Choroid plexus epithelial cell (primary cell): ENCODE measurements at regions not wholly inside any gene's neighbourhood (a gene's known extent, or its start where the extent isn't known, plus 50 kb on each side); places are given as distances from the start of the nearest gene placed in this dataset.

Source experiments
- DNase-seq: peaks from one replicate; pipeline ENCODE4 v3.0.0-alpha.2; 2010; ENCODE audit warnings: low read depth
- H3K4me3 ChIP-seq: 2 replicates; pipeline ENCODE4 v1.5.1; 2011; ENCODE audit warnings: low read depth, mild to moderate bottlenecking, control low read depth, low read length, moderate library complexity
- CTCF ChIP-seq: conservative IDR thresholded peaks from 2 replicates; pipeline ENCODE4 v1.5.1; 2011; ENCODE audit warnings: low read depth, mild to moderate bottlenecking, control low read depth, inconsistent platforms, low read length, moderate library complexity

DNA sequence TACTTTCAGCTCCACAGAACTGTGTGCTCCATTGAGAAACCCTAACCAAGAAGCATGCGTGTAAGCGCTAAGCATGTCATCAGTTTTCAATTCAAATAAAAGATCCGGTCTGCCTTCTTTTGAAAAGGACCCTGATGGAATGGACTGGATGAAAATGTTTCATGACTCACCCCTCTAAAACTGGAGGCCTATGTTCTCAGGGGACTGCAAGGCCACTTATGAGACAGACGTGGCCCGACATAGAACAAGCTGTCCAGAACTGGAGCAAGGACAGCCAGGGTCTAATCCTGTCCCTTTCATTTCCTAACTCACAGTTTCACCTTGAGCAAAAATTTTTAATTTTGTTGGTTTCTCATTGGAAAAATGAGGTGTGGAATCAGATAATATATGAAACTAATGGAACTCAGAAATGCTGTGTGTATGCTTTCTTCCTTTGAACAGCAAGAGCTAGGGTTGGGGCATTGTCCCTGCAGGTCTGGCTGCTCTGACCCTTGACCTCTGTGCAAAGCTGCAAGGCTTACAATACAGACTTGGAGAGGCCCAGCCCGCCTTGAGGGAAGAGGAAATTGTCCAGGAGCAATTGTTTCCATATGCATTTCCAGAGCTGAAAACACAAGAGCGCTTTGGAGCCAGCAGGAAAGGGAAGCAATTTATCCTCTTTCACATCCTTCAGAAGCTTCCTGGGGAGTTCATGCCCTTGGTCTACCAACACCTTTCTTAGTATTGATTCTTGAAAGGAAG lies 553.4 kb upstream of the KLF12 start:
- no peak for TF ChIP-seq CTCF
- no peak for DNase-seq
- no peak overlapping the region for H3K4me3 ChIP-seq

GRCh38 chr13:74683411-74683810 lies 549.2 kb upstream of the KLF12 start:
- DNase-seq: peak; percentile 53
- TF ChIP-seq CTCF: peak; percentile 60
- no peak overlapping the region for H3K4me3 ChIP-seq

- no peak overlapping the region for H3K4me3 ChIP-seq
- DNase-seq: no peak
- TF ChIP-seq CTCF: no peak
Observed at GRCh38 chr13:74682746-74683145, 548.5 kb upstream of the KLF12 start.

DNA sequence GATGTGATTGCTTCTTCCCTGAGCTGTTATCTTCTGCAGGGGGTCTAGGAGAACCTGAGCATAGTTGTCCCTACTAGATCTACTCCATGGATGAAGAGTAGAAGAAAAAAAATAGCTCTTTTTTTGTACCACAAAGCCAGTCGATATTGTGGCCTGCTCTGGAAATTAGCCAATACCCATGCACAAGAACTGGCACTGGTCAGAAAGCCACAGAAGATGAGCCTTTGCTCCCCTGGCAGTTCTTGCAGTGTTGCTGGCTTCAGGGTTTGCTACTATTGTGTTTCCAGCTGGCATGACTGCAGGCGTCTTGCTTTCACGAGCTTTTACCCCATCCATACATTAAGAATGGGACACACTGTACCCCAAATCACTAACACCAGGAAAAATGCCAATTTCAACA lies 547.7 kb upstream of the KLF12 start:
- H3K4me3 ChIP-seq: no peak overlapping the region
- DNase-seq: no peak
- TF ChIP-seq CTCF: no peak

DNA sequence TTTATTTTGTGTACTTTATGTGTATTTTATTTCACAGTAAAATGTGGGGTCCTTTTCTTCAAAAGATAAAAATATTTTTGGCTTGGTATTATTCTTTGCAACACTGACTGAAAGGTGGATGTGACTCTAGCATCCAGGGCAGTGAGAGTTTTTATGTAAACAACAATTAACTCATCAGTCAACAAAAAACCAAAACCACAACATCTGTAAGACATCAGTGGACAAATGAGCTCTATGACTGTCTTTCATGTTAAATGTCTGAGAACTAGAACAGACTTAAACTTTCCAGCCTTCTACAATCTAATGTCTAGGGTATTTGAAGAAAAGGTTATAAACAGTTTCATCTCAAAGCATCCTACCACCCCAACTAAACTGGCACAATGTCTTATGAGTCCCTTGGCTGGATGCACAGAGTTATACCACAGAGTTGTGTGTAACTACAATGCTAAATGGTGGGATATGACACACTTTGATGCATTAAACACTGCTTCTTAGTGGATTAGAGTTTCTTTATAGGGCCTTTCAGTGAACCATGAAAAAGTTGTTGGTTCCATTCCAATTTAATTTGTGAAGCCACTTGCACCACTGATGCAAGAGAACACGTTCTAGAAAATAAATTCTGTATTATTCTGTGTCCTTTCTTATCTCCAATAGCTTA lies 544.2 kb upstream of the KLF12 start:
- no peak overlapping the region for H3K4me3 ChIP-seq
- TF ChIP-seq CTCF: no peak
- no peak for DNase-seq

DNA sequence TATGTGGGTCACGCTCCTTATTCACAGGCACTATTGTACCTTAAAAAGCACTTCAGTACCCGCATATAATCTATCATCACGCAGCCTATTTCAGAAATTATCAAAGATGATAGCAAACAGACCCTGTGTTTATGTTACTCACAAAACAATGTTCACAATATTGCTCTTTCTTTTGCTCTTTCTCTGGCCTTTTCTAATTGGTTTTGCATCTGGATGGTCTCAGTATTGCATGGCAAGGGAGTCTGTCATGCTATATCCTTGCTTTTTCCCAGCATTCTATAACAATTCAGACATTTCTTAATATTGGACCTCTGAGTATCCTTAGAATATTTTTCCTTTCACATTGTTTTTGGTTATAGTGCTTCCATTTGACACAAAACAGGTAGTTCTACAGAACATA lies 541.8 kb upstream of the KLF12 start:
- no peak for DNase-seq
- no peak overlapping the region for H3K4me3 ChIP-seq
- no peak for TF ChIP-seq CTCF

DNA sequence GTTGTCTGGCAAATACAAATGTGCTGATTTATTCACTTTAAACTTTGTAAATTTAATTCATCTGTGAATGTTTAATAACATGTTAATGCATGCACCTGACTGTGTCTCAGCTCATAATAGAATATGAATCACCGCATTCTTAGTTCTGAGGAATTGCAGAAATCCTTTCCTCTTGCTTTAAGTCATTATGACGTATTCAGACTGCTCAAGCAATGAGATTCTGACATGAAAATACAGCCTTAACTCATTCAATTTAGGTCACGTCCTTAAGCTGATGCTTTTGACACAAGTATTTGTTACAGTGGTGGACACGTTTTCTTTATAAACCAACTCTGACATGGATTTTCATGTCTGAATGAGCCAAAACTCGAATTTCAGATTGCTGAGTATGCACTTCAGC lies 541.0 kb upstream of the KLF12 start:
- no peak for TF ChIP-seq CTCF
- peak; percentile 13 for DNase-seq
- H3K4me3 ChIP-seq: no peak overlapping the region
